ENCODE measurements at regions not wholly inside any gene's neighbourhood (a gene's known extent, or its start where the extent isn't known, plus 50 kb on each side); places are given as distances from the start of the nearest gene placed in this dataset.

- TF ChIP-seq CTCF (conservative IDR thresholded peaks at IDR 0.05) (no peak), ZFX (IDR thresholded peaks at IDR 0.05) (no peak)
Measured at GRCh38 chr1:18557621-18558465, 72.8 kb upstream of the PAX7 start.
